Fibroblast of villous mesenchyme (primary cell): ENCODE measurements at regions not wholly inside any gene's neighbourhood (a gene's known extent, or its start where the extent isn't known, plus 50 kb on each side); places are given as distances from the start of the nearest gene placed in this dataset.

Experiments
- DNase-seq: peaks from one replicate; pipeline ENCODE4 v3.0.0-alpha.2; 2010; ENCODE audit warnings: low read depth
- H3K4me3 ChIP-seq: 2 replicates; pipeline ENCODE4 v1.5.1; 2011; ENCODE audit warnings: low read depth, mild to moderate bottlenecking, low read length
- TF ChIP-seq, protein P1 (sequence below): IDR thresholded peaks from 2 replicates; pipeline ENCODE4 v1.5.1; 2012; ENCODE audit warnings: low read depth, mild to moderate bottlenecking, low read length; ENCODE audit not compliant: insufficient read depth

DNA sequence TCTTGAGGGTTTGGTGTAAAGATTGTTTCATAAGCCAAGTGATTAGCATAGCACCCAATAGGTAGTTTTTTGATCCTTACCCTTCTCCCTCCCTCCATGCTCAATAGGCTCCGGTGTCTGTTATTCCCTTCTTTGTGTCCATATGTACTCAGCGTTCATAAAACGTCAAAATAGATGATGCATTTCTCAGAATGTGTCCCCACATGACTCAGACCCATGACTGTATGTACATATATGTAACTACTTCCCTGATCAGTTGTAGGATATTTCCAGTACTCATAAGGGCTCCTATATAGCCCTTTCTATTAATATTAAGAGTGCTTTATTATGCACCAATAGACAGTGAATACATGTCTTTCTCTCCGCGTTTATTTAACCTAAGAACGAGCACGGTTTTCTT is 466.9 kb downstream of the KIF20B start:
- DNase-seq = no peak

DNA sequence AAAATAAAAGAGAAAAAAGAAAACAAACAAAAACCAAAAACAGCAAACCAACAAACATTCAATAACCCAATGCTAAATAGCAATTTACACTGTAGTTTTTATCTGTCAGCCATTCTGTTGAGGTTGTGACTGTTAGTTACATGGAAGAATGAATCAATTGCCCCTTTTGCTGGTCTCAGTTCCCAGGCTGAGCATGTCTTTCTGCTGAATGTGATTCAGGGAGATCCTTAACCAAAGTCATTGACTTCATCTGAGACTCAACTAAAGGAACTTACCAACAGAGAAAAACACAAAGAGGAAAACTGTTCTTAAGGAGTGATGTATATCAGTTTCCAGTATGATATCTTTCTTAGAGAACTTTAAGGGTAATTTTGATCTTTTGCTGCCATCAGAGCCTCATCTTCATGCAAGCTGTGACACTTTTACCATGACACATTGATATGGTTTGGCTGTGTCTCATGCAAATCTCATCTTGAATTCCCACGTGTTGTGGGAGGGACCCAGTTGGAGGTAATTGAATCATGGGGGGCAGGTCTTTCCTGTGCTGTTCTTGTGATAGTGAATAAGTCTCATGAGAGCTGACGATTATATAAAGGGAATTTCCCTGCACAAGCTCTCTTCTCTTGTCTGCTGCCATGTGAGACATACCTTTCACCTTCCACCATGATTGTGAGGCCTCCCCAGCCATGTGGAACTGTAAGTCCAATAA is 469.8 kb downstream of the KIF20B start:
- no peak overlapping the region for H3K4me3 ChIP-seq
- DNase-seq = no peak
- TF ChIP-seq, protein P1, sequence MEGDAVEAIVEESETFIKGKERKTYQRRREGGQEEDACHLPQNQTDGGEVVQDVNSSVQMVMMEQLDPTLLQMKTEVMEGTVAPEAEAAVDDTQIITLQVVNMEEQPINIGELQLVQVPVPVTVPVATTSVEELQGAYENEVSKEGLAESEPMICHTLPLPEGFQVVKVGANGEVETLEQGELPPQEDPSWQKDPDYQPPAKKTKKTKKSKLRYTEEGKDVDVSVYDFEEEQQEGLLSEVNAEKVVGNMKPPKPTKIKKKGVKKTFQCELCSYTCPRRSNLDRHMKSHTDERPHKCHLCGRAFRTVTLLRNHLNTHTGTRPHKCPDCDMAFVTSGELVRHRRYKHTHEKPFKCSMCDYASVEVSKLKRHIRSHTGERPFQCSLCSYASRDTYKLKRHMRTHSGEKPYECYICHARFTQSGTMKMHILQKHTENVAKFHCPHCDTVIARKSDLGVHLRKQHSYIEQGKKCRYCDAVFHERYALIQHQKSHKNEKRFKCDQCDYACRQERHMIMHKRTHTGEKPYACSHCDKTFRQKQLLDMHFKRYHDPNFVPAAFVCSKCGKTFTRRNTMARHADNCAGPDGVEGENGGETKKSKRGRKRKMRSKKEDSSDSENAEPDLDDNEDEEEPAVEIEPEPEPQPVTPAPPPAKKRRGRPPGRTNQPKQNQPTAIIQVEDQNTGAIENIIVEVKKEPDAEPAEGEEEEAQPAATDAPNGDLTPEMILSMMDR = no peak

More for the DNA sequence above, 466.9 kb downstream of the KIF20B start:
- H3K4me3 ChIP-seq = no peak overlapping the region
- TF ChIP-seq, protein P1 = no peak

DNA sequence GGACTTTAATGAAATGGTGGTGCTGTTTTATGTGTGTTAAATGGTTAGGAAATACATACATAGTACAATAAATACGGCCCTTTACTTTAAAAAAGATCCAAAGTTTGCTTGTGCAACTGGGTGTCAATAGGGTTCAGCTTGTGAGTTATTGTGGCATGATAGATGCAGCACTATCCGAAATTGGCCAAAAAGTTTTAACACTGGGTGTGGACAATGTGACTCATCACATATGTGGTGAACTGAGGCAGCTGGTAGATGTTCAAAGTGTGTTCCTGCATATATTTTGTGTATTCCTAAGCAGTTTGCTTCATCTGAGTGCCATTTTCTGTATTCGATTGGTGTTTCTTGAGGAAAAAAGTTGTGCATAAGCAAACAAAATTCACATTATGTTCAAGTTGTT is 473.1 kb downstream of the KIF20B start:
- TF ChIP-seq, protein P1 = no peak
- no peak for DNase-seq
- H3K4me3 ChIP-seq = no peak overlapping the region

DNA sequence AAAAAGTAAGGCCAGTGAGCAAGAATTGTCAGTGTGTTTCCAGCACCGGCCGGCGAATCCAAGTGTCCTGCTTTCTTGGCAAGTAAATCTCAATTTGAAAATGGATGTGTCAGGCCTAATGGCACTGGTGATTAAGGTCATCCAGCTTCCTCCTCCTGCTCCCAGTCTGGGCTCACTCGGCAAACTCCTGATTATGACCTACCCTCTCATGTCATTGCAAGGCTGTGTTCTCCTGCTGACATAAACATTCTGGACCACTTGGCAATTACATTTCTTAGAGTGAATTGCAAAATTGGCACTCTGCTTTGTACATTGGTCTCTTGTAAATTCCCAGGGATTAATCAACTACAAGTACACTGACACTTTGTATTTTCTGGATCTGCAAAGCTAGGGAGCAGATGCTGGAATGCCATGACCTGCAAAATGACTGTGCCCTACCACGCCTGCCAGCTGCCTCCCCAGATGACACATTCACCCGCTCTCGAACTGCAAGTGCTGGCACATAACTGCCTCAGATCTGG is 473.8 kb downstream of the KIF20B start:
- H3K4me3 ChIP-seq = no peak overlapping the region
- TF ChIP-seq, protein P1 = no peak
- DNase-seq = peak; percentile 83

DNA sequence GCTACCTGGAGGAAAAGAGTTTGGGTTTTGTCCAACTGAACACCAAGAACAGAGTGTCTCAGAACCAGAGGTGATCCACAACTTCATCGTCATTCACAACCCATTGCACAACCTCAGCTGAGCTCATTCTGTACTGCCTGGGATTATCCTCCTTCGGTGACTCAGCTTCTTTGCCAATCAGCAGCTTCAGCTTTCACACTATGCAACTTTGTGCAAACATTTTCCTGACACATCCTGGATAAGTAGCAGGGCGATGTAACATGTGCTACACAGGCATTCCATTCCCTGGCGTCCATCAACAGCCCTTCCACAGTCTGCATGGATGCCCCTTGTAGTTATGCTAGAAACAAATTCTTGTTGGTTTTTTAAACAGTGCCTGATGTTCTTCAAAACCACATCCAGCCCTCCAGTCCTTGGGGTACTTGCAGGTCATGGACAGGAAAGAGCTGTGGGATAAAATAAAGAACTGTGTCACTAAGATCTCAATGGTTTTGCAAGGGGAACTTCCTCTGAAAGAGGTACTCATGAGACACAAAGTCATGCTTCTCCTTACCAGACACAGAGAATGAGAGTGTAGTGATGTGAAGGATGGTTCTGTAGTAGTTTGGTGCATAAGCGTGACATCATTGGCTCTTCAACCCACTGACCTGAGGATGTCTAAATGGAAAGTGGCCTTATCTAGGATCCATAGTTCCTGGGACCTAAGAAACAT is 478.5 kb downstream of the KIF20B start:
- no peak overlapping the region for H3K4me3 ChIP-seq
- TF ChIP-seq, protein P1 = no peak
- peak; percentile 99 for DNase-seq

DNA sequence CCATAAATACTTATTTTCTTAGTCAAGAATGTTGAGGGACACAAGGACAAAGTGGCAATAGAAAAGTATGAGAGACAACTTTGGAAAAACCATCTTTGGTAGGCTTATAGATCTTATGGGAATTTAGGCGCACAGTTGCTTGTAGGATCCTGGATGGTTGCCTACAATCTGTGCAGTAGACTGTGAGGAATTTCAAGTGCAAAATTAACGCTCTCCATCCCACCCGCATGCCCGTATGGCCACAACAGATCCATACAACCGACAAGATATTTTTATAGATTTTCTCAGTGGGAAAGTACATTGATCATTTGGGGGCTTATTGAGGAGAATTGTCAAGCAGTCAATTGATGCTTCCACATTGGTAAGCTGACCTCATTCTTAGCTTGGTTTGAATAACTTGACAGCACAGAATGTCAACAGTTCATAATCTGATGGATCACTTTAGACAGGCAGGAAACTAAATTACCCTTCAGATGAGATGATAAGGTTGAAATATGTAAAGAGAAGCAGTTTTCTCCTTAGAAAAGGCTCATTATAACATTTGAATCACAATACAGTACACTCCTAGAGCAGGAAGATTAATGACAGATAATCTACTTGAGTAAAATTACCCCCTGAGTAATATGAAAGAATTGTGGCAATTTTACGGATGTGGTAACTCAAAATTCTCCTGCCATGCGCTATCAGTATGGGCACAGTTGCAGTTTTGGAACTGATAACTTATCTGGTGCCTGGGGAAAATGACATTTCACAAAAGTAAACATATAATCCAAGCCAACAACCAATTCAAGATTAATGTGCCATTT is 479.7 kb downstream of the KIF20B start:
- TF ChIP-seq, protein P1 = no peak
- H3K4me3 ChIP-seq = no peak overlapping the region
- DNase-seq = peak; percentile 85
